Stomach (tissue), 8 donors: ENCODE measurements at regions not wholly inside any gene's neighbourhood (a gene's known extent, or its start where the extent isn't known, plus 50 kb on each side); places are given as distances from the start of the nearest gene placed in this dataset.

ENCODE experiments used
- DNase-seq, 2 donors: peaks; one replicate each; pipeline versions ENCODE4 v3.0.0 to v3.0.0-alpha.2; 2013 to 2019
- H3K27ac ChIP-seq, 5 donors: fragments of 200-600 bp in 4 of 5; sonication (generic) in 4 of 5; one replicate each; pipeline ENCODE4 v1.5.1; 2013 to 2019; ENCODE audit warnings: mild to moderate bottlenecking in 1 of 5, moderate library complexity in 1 of 5
- H3K27me3 ChIP-seq, 3 donors: fragments of 200-600 bp; sonication (generic); one replicate each; pipeline ENCODE4 v1.5.1; 2017 to 2019; ENCODE audit warnings: mixed run types in 1 of 3
- H3K36me3 ChIP-seq, 4 donors: fragments of 200-600 bp; sonication (generic); 1 replicate in 3 of 4; 2 replicates in 1 of 4; pipeline ENCODE4 v1.5.1; 2016 to 2019
- H3K4me1 ChIP-seq, 4 donors: fragments of 200-600 bp; sonication (generic); one replicate each; pipeline ENCODE4 v1.5.1; 2016 to 2019
- H3K4me3 ChIP-seq, 4 donors: fragments of 200-600 bp; sonication (generic) in 3 of 4; one replicate each; pipeline ENCODE4 v1.5.1; 2016 to 2019; ENCODE audit warnings: mild to moderate bottlenecking in 1 of 4
- H3K9me3 ChIP-seq, 4 donors: fragments of 200-600 bp; sonication (generic); one replicate each; pipeline ENCODE4 v1.5.1; 2016 to 2019
- EP300 ChIP-seq: sonication (generic); formaldehyde crosslinking; IDR thresholded peaks from one replicate; pipeline ENCODE4 v1.6.1; 2017; ENCODE audit warnings: antibody characterized with exemption
- POLR2A ChIP-seq, 4 donors: fragments of 450-650 bp; IDR thresholded peaks; one replicate each; pipeline ENCODE4 v1.6.1; 2016; ENCODE audit warnings: antibody characterized with exemption in 4 of 4, control low read depth in 2 of 4, mild to moderate bottlenecking in 1 of 4, moderate library complexity in 1 of 4
- POLR2AphosphoS5 ChIP-seq, 3 donors: sonication (generic); formaldehyde crosslinking; IDR thresholded peaks; one replicate each; pipeline ENCODE4 v1.6.1; 2016; ENCODE audit warnings: antibody characterized with exemption in 3 of 3
- WGBS, 5 donors: extraction: QIAGEN DNeasy Blood & Tissue Kit in 3 of 5; methylation state at CpG; one replicate each; pipeline versions ENCODE4 v1.1.5 to v1.1.7; 2013 to 2018; 5-methylcytosine and 5-hydroxymethylcytosine counted together
- intact Hi-C: fragments of 100-400 bp; cut with DNase I; formaldehyde crosslinking; loops from one replicate; pipeline ENCODE4 v1.15.1; 2023; ENCODE audit warnings: low total_unique reads
- TF ChIP-seq, protein P1 (sequence below), 7 experiments: fragments of 450-650 bp in 4 of 7; fragments of 200-600 bp in 3 of 7; sonication (generic) in 3 of 7; IDR thresholded peaks; one replicate each; pipeline ENCODE4 v1.5.1; 2016 to 2019; ENCODE audit warnings: antibody characterized with exemption in 7 of 7, control low read depth in 2 of 7, mild to moderate bottlenecking in 1 of 7
- donor health status: healthy with polysubstance abuse.
- donor health status: Bipolar disorder and iron deficiency.
- donor health status: healthy.

DNA sequence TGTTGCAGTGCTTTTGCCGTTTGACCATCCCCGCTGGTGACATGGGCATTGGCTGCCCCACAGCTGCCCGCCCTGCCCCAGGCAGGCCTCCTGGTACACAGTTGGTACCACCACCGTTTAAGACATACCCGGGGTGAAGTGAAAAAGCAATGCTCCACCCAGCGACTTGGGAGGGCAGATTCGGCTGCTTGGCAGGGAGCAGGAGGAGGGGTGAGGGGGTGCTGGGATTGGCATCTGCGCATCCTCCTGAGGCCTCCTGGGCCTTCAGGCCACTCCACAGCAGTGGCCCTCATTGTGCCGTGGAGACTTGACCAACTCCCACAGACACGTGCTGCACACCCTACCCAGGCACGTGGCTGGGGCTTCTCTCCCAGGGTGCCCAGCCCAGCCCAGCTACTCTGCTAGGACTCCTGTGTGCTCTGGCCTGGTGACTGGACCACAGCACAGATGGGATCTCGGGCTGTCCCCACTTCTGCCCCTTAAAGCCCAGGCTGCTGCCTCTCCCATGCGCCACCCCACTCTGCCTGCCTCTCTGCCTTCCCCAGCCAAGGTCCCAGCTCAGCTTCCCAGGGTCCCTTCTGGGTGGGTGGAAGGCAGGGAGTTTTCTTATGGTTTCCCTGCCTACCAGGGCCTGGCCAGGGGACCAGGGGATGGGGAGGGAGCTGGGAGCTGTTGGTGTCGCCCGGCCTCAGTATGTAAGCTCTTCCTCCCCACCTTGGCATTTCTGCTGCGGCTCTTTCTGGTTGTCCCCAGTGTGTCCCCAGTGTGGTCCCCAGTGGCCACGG is 157.0 kb upstream of the HS6ST1 start:
- TF ChIP-seq, protein P1, sequence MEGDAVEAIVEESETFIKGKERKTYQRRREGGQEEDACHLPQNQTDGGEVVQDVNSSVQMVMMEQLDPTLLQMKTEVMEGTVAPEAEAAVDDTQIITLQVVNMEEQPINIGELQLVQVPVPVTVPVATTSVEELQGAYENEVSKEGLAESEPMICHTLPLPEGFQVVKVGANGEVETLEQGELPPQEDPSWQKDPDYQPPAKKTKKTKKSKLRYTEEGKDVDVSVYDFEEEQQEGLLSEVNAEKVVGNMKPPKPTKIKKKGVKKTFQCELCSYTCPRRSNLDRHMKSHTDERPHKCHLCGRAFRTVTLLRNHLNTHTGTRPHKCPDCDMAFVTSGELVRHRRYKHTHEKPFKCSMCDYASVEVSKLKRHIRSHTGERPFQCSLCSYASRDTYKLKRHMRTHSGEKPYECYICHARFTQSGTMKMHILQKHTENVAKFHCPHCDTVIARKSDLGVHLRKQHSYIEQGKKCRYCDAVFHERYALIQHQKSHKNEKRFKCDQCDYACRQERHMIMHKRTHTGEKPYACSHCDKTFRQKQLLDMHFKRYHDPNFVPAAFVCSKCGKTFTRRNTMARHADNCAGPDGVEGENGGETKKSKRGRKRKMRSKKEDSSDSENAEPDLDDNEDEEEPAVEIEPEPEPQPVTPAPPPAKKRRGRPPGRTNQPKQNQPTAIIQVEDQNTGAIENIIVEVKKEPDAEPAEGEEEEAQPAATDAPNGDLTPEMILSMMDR (IDR thresholded peaks at IDR 0.05) = no peak
- TF ChIP-seq POLR2A (IDR thresholded peaks at IDR 0.05) = no peak
- Histone ChIP-seq H3K27me3 (peaks cover 0 to 30% (median 0%) of the 10 kb centered on the region in 3 donors), H3K36me3 (no peaks in the 10 kb centered on the region), H3K4me1 (peaks cover 0 to 14% (median 0%) of the 10 kb centered on the region in 4 donors), H3K27ac (no peak overlapping the region), H3K9me3 (peaks cover 0 to 5% (median 2%) of the 10 kb centered on the region in 4 donors), H3K4me3 (no peak overlapping the region)
- intact Hi-C loops = no loop called here
- DNase-seq = no peak
- 82 to 90% (median 86%) methylated on average over 14 to 17 of the region's 17 CpGs for WGBS, 5 donors

DNA sequence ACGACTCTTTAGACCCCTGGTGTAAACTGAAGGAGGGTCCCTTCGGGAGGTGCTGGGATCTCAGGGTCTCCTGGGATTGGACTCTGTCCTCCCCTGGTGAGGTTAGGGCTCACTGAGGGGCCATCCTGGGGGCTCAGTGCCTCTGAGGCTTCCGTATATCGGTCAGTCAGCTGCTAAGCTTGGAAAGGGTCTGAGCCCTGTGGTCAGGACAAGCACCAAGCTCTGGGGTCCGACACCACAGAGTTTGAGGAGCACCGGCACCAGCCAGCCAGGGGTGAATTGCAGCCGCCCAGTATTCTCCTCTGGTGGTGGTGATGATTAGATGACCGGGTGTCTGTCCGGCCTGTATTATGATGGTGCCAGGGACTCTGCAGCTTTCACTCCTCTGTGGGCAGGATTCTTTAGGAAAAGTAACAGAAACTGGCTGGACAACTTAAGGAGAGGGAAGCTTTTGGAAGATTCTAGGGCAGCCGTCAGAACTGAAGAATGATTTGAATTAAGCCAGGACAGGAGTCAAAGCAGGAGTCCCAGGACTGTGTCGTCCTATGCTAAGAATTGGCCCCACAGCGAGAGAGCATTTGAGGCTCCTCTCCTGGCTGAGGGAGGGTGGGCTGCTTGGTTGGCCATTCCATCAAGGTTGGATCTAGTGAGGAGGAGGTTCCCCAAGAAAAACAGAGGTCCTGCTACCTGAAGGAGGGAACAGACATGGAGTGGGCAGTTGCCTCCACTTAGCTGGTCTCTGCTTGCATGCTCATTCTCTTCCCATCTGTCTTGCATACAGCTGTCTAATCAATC is 158.6 kb upstream of the HS6ST1 start:
- Histone ChIP-seq H3K36me3 (no peaks in the 10 kb centered on the region), H3K27ac (no peak overlapping the region), H3K9me3 (peaks cover 0 to 8% (median 2%) of the 10 kb centered on the region in 4 donors), H3K4me3 (no peak overlapping the region), H3K27me3 (peaks cover 0 to 30% (median 0%) of the 10 kb centered on the region in 3 donors), H3K4me1 (peaks cover 0 to 14% (median 0%) of the 10 kb centered on the region in 4 donors)
- no peak for DNase-seq
- TF ChIP-seq POLR2A (IDR thresholded peaks at IDR 0.05) (no peak), POLR2AphosphoS5 (IDR thresholded peaks at IDR 0.05) (no peak), EP300 (no peak)
- TF ChIP-seq, protein P1 (IDR thresholded peaks at IDR 0.05) = no peak
- 89 to 92% (median 90%) methylated on average over 11 to 12 of the region's 12 CpGs for WGBS, 5 donors
- intact Hi-C loops = no loop called here

DNA sequence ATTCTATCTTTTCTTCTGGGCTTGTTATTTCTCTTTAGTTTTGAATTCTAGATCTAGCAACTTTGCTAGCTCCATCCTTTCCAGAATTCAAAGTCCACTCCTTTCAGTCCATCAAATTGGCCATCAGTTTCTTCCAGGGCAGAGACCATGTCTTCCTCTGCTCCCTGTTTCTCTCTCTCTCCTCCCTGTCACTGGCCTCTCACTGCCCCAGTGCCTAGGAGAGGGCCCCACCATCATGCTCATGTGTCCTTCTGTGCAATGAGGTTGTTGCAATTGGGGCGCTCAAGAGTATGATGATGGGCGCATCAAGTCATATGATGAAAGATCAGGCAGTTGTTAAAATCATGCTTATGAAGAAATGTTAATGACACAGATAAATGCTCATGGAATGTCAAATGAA is 159.2 kb upstream of the HS6ST1 start:
- TF ChIP-seq POLR2AphosphoS5 (IDR thresholded peaks at IDR 0.05) (no peak), EP300 (no peak), POLR2A (IDR thresholded peaks at IDR 0.05) (no peak)
- TF ChIP-seq, protein P1 (IDR thresholded peaks at IDR 0.05) = no peak
- Histone ChIP-seq H3K27me3 (peaks cover 0 to 29% (median 0%) of the 10 kb centered on the region in 3 donors), H3K27ac (no peak overlapping the region), H3K36me3 (no peaks in the 10 kb centered on the region), H3K4me3 (no peak overlapping the region), H3K4me1 (peaks cover 0 to 10% (median 0%) of the 10 kb centered on the region in 4 donors), H3K9me3 (peaks cover 0 to 8% (median 2%) of the 10 kb centered on the region in 4 donors)
- no peak for DNase-seq
- WGBS, 5 donors = 49 to 97% (median 93%) methylated on average over 2 of the region's 2 CpGs
- intact Hi-C loops = no loop called here

DNA sequence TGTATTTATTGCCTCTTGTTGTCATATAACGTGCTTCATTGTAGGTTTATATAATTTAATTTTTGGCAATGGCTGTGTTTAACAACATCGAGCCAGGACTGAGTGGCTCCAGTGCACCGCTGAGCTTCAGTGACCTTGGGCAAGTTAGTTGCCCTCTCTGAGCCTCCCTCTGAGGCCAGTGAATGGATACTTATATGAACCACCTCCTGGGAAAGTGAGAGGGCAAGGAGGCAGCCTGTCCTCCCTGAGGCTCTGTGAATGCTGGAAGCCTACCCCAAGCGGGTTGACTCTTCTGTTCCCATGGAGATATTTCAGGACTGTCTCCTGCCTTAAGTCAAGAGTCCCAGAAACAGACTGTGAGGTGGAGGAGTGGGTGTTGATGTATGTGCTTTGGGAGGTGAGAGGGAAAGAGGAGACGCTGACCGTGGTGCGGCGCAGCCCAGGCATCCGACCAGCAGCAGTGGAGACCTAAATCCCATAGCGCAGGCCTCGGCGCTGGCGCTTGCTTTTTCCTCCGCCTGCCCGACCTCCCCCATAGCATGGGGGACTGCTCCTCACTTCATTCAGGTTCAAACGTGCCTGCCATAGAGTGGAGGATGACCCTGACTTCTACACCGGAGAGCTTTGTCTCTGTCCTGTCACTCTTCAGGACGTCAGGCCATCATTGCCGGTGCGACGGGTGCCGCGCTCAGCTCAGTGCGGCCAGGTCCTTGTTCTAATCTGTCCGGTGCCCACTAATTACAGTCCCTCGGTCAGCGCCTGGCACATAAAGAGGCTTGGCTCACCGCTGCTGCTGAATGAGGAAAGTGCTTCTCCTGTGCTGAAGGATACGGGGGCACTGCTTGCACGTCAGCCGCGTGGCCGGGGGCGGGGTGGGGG is 167.3 kb upstream of the HS6ST1 start:
- Histone ChIP-seq H3K27me3 (no peaks in the 10 kb centered on the region), H3K9me3 (peaks cover 0 to 11% (median 2%) of the 10 kb centered on the region in 4 donors), H3K4me1 (peaks cover 0 to 3% (median 0%) of the 10 kb centered on the region in 4 donors), H3K4me3 (no peak overlapping the region), H3K36me3 (no peaks in the 10 kb centered on the region), H3K27ac (no peak overlapping the region)
- WGBS, 5 donors = 87 to 90% (median 90%) methylated on average over 25 to 34 of the region's 34 CpGs
- TF ChIP-seq POLR2AphosphoS5 (IDR thresholded peaks at IDR 0.05) (no peak), POLR2A (IDR thresholded peaks at IDR 0.05) (no peak), EP300 (no peak)
- TF ChIP-seq, protein P1 (IDR thresholded peaks at IDR 0.05) = no peak
- DNase-seq = no peak
- intact Hi-C loops = no loop called here
